HepG2 (cell line): ENCODE measurements at regions not wholly inside any gene's neighbourhood (a gene's known extent, or its start where the extent isn't known, plus 50 kb on each side); places are given as distances from the start of the nearest gene placed in this dataset.

ENCODE experiments used
- FOXM1 ChIP-seq: sonication (generic); formaldehyde crosslinking; IDR thresholded peaks from 2 replicates; pipeline ENCODE4 v1.5.0; 2020; ENCODE audit warnings: missing genetic modification reagents
- HNRNPUL1 ChIP-seq: fragments of 200-400 bp; formaldehyde crosslinking; IDR thresholded peaks from 2 replicates; pipeline ENCODE4 v1.6.1; 2017; ENCODE audit warnings: low read depth, mild to moderate bottlenecking, low read length, moderate library complexity
- KDM4B ChIP-seq: sonication (generic); formaldehyde crosslinking; IDR thresholded peaks from 2 replicates; pipeline ENCODE4 v1.4.0; 2020; ENCODE audit warnings: missing genetic modification reagents
- MEF2D ChIP-seq: sonication (generic); formaldehyde crosslinking; IDR thresholded peaks from 2 replicates; pipeline ENCODE4 v1.5.1; 2020; ENCODE audit warnings: mild to moderate bottlenecking, missing genetic modification reagents
- MTERF4 ChIP-seq: sonication (generic); formaldehyde crosslinking; IDR thresholded peaks from 2 replicates; pipeline ENCODE4 v1.8.0; 2023; ENCODE audit warnings: mild to moderate bottlenecking, missing genetic modification reagents
- MTF2 ChIP-seq: sonication (generic); formaldehyde crosslinking; IDR thresholded peaks from 2 replicates; pipeline ENCODE4 v1.5.0; 2020; ENCODE audit warnings: missing genetic modification reagents, borderline replicate concordance
- MYC ChIP-seq: sonication (generic); formaldehyde crosslinking; IDR thresholded peaks from 2 replicates; pipeline ENCODE4 v1.9.0; 2021; ENCODE audit warnings: missing genetic modification reagents, borderline replicate concordance
- SALL2 ChIP-seq: sonication (generic); formaldehyde crosslinking; IDR thresholded peaks from 2 replicates; pipeline ENCODE4 v1.8.1; 2023; ENCODE audit warnings: mild to moderate bottlenecking, missing genetic modification reagents, inconsistent platforms
- ZNF558 ChIP-seq: sonication (generic); formaldehyde crosslinking; IDR thresholded peaks from 2 replicates; pipeline ENCODE4 v1.9.0; 2022; ENCODE audit warnings: mild to moderate bottlenecking, missing genetic modification reagents, borderline replicate concordance
- ZNF691 ChIP-seq: sonication (generic); formaldehyde crosslinking; IDR thresholded peaks from 2 replicates; pipeline ENCODE4 v1.4.0; 2020; ENCODE audit warnings: missing genetic modification reagents, low read depth, mild to moderate bottlenecking, borderline replicate concordance
- TF ChIP-seq, protein P1 (sequence below): sonication (generic); formaldehyde crosslinking; IDR thresholded peaks from 2 replicates; pipeline ENCODE4 v1.5.0; 2020; ENCODE audit warnings: mild to moderate bottlenecking, missing genetic modification reagents

DNA sequence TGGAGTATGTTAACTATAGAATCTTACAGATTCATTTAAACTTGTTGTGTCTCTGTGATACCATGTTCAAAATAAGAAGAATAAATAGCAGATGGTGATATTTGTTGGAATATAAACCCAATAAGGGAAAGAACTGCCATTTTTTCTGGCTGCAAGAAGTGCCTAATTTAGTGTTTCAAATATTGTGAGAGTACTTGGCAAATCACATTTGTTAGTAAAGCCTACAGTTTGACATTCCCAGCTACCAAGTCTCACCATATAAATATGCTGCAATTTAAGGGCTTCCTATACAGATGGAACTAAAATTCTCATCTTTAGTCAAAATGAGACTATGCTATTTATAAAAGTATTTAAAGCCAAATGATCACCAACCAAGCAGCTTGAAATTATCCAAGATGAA, 96.0 kb upstream of the WDFY3 start (continued):
- TF ChIP-seq, protein P1, sequence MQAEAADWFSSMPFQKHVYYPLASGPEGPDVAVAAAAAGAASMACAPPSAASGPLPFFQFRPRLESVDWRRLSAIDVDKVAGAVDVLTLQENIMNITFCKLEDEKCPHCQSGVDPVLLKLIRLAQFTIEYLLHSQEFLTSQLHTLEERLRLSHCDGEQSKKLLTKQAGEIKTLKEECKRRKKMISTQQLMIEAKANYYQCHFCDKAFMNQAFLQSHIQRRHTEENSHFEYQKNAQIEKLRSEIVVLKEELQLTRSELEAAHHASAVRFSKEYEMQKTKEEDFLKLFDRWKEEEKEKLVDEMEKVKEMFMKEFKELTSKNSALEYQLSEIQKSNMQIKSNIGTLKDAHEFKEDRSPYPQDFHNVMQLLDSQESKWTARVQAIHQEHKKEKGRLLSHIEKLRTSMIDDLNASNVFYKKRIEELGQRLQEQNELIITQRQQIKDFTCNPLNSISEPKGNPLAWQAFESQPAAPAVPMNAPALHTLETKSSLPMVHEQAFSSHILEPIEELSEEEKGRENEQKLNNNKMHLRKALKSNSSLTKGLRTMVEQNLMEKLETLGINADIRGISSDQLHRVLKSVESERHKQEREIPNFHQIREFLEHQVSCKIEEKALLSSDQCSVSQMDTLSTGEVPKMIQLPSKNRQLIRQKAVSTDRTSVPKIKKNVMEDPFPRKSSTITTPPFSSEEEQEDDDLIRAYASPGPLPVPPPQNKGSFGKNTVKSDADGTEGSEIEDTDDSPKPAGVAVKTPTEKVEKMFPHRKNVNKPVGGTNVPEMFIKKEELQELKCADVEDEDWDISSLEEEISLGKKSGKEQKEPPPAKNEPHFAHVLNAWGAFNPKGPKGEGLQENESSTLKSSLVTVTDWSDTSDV (CRISPR knock-in tag): no peak
- TF ChIP-seq MTF2 (CRISPR knock-in tag) (no peak), ZNF558 (CRISPR knock-in tag) (no peak), HNRNPUL1 (no peak), MEF2D (no peak), FOXM1 (CRISPR knock-in tag) (no peak), ZNF691 (no peak), MYC (CRISPR knock-in tag) (no peak), KDM4B (CRISPR knock-in tag) (no peak), MTERF4 (no peak), SALL2 (CRISPR knock-in tag) (no peak)
